Heart left ventricle (tissue), 16 donors: ENCODE measurements at regions not wholly inside any gene's neighbourhood (a gene's known extent, or its start where the extent isn't known, plus 50 kb on each side); places are given as distances from the start of the nearest gene placed in this dataset.
A peak's percentile ranks its signal among the peaks of the same experiment; 100 is the strongest.
"Not testable (repeated sequence)": the region's sequence is repeated elsewhere in the genome, so short reads cannot be mapped to it uniquely, and the experiment has no call there.

Source experiments
- ATAC-seq, 4 donors: fragments of 200-7000 bp; cut with Tn5 transposase; one replicate each; pipeline ENCODE4 v1.9.1; 2020 to 2022; ENCODE audit warnings: moderate library complexity in 4 of 4, mild to moderate bottlenecking in 3 of 4, moderate number of reproducible peaks in 1 of 4
- DNase-seq, 5 donors: peaks; one replicate each; pipeline ENCODE4 v3.0.0-alpha.2; 2020
- H3K27ac ChIP-seq, 12 donors: fragments of 200-600 bp; sonication (generic) in 4 of 12; one replicate each; pipeline versions ENCODE4 v1.5.0 to v1.8.0; 2016 to 2022; ENCODE audit warnings: mild to moderate bottlenecking in 2 of 12
- H3K27me3 ChIP-seq, 9 donors: fragments of 200-600 bp; sonication (generic) in 2 of 9; one replicate each; pipeline versions ENCODE4 v1.5.1 to v1.8.0; 2016 to 2022; ENCODE audit warnings: mild to moderate bottlenecking in 3 of 9
- H3K36me3 ChIP-seq, 9 donors: fragments of 200-600 bp; sonication (generic) in 2 of 9; one replicate each; pipeline versions ENCODE4 v1.5.0 to v1.8.0; 2018 to 2022; ENCODE audit warnings: mild to moderate bottlenecking in 2 of 9
- H3K4me1 ChIP-seq, 12 donors: fragments of 200-600 bp; sonication (generic) in 4 of 12; one replicate each; pipeline versions ENCODE4 v1.5.0 to v1.8.0; 2016 to 2022; ENCODE audit warnings: mild to moderate bottlenecking in 3 of 12
- H3K4me3 ChIP-seq, 12 donors: fragments of 200-600 bp; sonication (generic) in 4 of 12; one replicate each; pipeline versions ENCODE4 v1.5.0 to v1.8.0; 2017 to 2022; ENCODE audit warnings: mild to moderate bottlenecking in 9 of 12, moderate library complexity in 4 of 12
- H3K9me3 ChIP-seq, 12 donors: fragments of 200-600 bp; sonication (generic) in 4 of 12; one replicate each; pipeline versions ENCODE4 v1.5.0 to v1.8.0; 2016 to 2022; ENCODE audit warnings: mild to moderate bottlenecking in 1 of 12
- POLR2A ChIP-seq, 2 donors: fragments of 450-650 bp; IDR thresholded peaks; one replicate each; pipeline ENCODE4 v1.6.1; 2017; ENCODE audit warnings: antibody characterized with exemption in 2 of 2, mild to moderate bottlenecking in 2 of 2, moderate library complexity in 2 of 2
- WGBS, 4 donors: extraction: QIAGEN DNeasy Blood & Tissue Kit in 2 of 4; methylation state at CpG; one replicate each; pipeline versions ENCODE4 v1.1.5 to v1.1.7; 2013 to 2018; 5-methylcytosine and 5-hydroxymethylcytosine counted together
- intact Hi-C, 10 donors: fragments of 100-400 bp; cut with DNase I; formaldehyde crosslinking; loops; one replicate each; pipeline versions ENCODE4 v1.11.1 to v1.14.2; 2022
- TF ChIP-seq, protein P1 (sequence below), 12 donors: fragments of 200-600 bp; sonication (generic) in 4 of 12; IDR thresholded peaks; one replicate each; pipeline versions ENCODE4 v1.5.0 to v1.8.0; 2018 to 2022; ENCODE audit warnings: antibody characterized with exemption in 12 of 12, mild to moderate bottlenecking in 5 of 12
- donor health status: ischemic (EF 13 %, LVEDD 7.1; RV severe dilation, severe dysfunction).
- donor health status: healthy with polysubstance abuse.
- donor health status: DM: no; HTN: yes; CAD: no.
- donor health status: DM: no; HTN: no; CAD: no.
- donor health status: ischemic (EF 25% LVEDD 6.9; RV normal size, moderate dysfunction).
- donor health status: ischemic (EF 25% LVEDD 5.7; RV mildly dilated, moderate dysfunction).
- donor health status: healthy.
- donor health status: DM: yes; HTN: yes; CAD: no.
- donor health status: ischemic (EF 35%, LVEDD 5.7; RV mildly dilated, moderate dysfunction).
- donor health status: nonischemic (EF 11% LVEDD 7.7; RV severe dilation, severe dysfunction).
- donor health status: DM: yes; HTN: yes; CAD: no.
- donor health status: PGD.
- donor health status: ischemic (EF 29% LVEDD 5.4; RV normal size, mild dysfunction).
- donor health status: nonischemic (EF 23%, LVEDD 6.1; RV moderate dilation, normal function).

DNA sequence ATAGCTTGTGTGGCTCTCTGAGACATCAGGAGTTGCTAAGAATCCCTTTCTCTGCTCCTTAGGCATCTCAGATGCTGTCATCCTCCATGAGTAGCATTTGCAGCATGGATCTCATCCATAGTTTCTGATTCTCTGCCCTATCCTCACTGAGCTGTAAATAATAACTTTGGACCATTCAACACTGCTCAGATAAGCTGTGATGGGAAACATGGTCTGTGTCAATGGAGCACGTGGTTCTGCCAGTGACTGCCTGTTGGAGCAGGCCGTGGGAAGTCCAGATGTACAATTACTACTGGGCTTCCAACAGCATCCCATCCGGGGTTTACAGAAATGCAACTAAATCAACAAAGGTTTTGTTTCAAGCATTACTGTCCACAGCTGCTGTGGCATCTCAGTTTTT, 160.1 kb downstream of the OR4C45 start:
- DNase-seq = no peak
- Histone ChIP-seq H3K4me3 (no peak overlapping the region), H3K27ac (no peak overlapping the region), H3K4me1 (peaks cover 0 to 5% (median under 1%) of the 10 kb centered on the region in 12 donors), H3K9me3 (peaks cover 0 to 16% (median 0%) of the 10 kb centered on the region in 12 donors), H3K27me3 (no peaks in the 10 kb centered on the region), H3K36me3 (no peaks in the 10 kb centered on the region)
- ATAC-seq = peak in 1 of 4 donors; percentile 55
- TF ChIP-seq, protein P1, sequence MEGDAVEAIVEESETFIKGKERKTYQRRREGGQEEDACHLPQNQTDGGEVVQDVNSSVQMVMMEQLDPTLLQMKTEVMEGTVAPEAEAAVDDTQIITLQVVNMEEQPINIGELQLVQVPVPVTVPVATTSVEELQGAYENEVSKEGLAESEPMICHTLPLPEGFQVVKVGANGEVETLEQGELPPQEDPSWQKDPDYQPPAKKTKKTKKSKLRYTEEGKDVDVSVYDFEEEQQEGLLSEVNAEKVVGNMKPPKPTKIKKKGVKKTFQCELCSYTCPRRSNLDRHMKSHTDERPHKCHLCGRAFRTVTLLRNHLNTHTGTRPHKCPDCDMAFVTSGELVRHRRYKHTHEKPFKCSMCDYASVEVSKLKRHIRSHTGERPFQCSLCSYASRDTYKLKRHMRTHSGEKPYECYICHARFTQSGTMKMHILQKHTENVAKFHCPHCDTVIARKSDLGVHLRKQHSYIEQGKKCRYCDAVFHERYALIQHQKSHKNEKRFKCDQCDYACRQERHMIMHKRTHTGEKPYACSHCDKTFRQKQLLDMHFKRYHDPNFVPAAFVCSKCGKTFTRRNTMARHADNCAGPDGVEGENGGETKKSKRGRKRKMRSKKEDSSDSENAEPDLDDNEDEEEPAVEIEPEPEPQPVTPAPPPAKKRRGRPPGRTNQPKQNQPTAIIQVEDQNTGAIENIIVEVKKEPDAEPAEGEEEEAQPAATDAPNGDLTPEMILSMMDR (IDR thresholded peaks at IDR 0.05) = no peak
- no peak for TF ChIP-seq POLR2A (IDR thresholded peaks at IDR 0.05)
- WGBS, 4 donors = 38 to 45% (median 42%) methylated on average over 3 of the region's 3 CpGs
- intact Hi-C loops = no loop called here

DNA sequence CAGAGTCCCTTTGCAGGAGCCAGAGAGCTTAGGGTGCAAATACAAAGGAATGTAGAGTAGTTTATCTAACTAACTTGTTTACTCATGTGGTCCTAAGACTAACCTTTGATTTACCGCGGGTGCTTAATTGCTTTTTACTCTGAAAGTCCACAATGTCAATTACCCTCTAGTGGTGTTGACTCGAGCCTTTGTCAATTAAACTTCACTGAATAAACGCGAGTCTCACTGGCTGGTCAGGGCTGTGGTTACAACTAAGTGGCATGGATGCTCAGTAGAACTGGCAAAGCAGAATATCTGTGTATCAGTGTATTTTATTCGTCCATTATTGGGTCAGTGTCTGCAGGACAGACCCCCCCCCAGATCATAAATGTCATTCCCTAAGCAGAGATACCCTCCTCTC, 181.7 kb downstream of the OR4C45 start:
- Histone ChIP-seq H3K36me3 (no peaks in the 10 kb centered on the region), H3K27me3 (no peaks in the 10 kb centered on the region), H3K4me1 (no peaks in the 10 kb centered on the region), H3K27ac (no peak overlapping the region), H3K9me3 (peaks cover 0 to 18% (median 0%) of the 10 kb centered on the region in 12 donors), H3K4me3 (no peak overlapping the region)
- WGBS, 4 donors = 32 to 54% (median 47%) methylated on average over 6 of the region's 6 CpGs
- ATAC-seq (no peak), DNase-seq (no peak)
- intact Hi-C loops = loop anchor here in 1 of 10 donors (10.0 kb wide), 1 partner anchor 60 kb away; no protein-coding TSS in a partner anchor
- no peak for TF ChIP-seq POLR2A (IDR thresholded peaks at IDR 0.05)
- TF ChIP-seq, protein P1 (IDR thresholded peaks at IDR 0.05) = no peak

DNA sequence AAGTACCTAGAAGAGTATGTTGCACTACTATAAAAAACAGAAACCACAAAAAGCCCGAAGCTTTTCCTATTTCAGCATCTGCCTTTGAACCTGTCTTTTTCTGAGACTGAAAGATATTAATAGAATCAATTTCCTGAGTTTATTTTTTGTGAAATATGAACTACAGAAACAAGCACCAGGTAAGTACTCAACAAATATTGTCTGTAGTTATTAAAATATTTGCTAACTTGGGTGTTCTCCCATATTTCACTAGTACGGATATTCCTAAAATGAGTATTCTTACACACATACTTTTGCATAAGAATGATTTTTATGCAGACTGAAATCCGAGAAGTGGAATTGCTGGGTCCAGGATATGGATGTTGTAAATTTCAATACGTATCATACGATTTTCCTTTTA, 188.0 kb downstream of the OR4C45 start:
- H3K9me3 ChIP-seq = peaks cover 0 to 18% (median 0%) of the 10 kb centered on the region in 12 donors
- H3K36me3 ChIP-seq = no peaks in the 10 kb centered on the region
- TF ChIP-seq, protein P1 (IDR thresholded peaks at IDR 0.05) = no peak
- no peak for TF ChIP-seq POLR2A (IDR thresholded peaks at IDR 0.05)
- ATAC-seq = no peak
- intact Hi-C loops = no loop called here
- H3K4me1 ChIP-seq = no peaks in the 10 kb centered on the region
- no peak overlapping the region for H3K4me3 ChIP-seq
- DNase-seq = no peak
- no peaks in the 10 kb centered on the region for H3K27me3 ChIP-seq
- WGBS, 4 donors = 76 to 84% (median 81%) methylated on average over 5 of the region's 5 CpGs
- H3K27ac ChIP-seq = no peak overlapping the region

DNA sequence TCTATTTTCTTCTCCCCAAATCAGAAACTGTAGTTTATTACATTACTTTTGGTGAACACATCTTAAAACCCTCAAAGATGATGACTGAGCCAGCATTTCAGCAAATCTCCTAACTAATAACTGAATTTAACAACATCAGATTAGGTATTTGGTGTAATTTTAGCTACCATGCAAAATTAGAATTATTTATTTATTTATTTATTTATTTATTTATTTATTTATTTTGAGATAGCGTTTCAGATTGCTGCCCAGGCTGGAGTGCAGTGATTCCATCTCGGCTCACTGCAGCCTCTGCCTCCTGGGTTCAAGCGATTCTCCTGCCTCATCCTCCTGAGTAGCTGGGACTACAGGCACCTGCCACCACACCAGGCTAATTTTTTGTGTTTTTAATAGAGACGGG, 205.7 kb downstream of the OR4C45 start:
- DNase-seq, intact Hi-C loops, H3K4me3 ChIP-seq, H3K4me1 ChIP-seq, ATAC-seq, H3K27ac ChIP-seq, H3K27me3 ChIP-seq, H3K36me3 ChIP-seq: not testable (repeated sequence)
- H3K9me3 ChIP-seq = peaks cover 0 to 15% (median 0%) of the 10 kb centered on the region in 12 donors
- WGBS, 4 donors = 78 to 87% (median 83%) methylated on average over 4 of the region's 4 CpGs

DNA sequence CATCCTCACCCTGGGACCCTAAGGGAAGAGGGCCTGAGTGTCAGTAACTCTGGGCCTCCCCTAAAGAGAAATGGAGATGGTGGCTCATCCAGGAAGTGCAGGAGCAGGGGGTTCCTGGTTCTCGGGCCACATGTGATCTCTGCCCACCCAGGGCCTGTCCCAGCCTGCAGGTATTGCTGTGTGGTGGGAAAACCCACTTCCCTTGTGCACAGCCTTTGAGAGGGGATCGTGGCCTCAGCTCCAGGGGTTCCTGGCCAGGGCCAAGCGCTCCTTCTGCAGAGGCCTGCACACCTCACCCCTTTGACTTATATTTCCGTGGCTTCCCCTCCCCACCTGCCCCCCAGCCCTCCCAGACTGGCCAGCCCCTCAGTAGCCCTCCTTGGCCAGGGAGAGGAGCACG, 213.5 kb downstream of the OR4C45 start:
- Histone ChIP-seq H3K27ac (no peak overlapping the region), H3K4me1 (no peaks in the 10 kb centered on the region), H3K4me3 (no peak overlapping the region), H3K9me3 (no peaks in the 10 kb centered on the region), H3K36me3 (no peaks in the 10 kb centered on the region), H3K27me3 (no peaks in the 10 kb centered on the region)
- no peak for TF ChIP-seq POLR2A (IDR thresholded peaks at IDR 0.05)
- TF ChIP-seq, protein P1 (IDR thresholded peaks at IDR 0.05) = no peak
- intact Hi-C loops = no loop called here
- 46 to 67% (median 57%) methylated on average over 1 to 5 of the region's 5 CpGs for WGBS, 4 donors
- DNase-seq (no peak), ATAC-seq (no peak)
